Mucosa of rectum (tissue), 2 donors: ENCODE measurements at regions not wholly inside any gene's neighbourhood (a gene's known extent, or its start where the extent isn't known, plus 50 kb on each side); places are given as distances from the start of the nearest gene placed in this dataset.

ENCODE experiments used
- H3K27ac ChIP-seq, 2 donors: one replicate each; pipeline ENCODE4 v1.7.0; 2013; ENCODE audit warnings: inconsistent platforms in 2 of 2, low read depth in 2 of 2, low read length in 2 of 2
- H3K27me3 ChIP-seq, 2 donors: one replicate each; pipeline ENCODE4 v1.7.0; 2013; ENCODE audit warnings: low read length in 2 of 2; ENCODE audit not compliant: control insufficient read depth in 2 of 2, insufficient read depth in 2 of 2
- H3K36me3 ChIP-seq, 2 donors: one replicate each; pipeline ENCODE4 v1.7.0; 2013; ENCODE audit warnings: low read length in 2 of 2; ENCODE audit not compliant: control insufficient read depth in 2 of 2, insufficient read depth in 2 of 2
- H3K4me1 ChIP-seq, 2 donors: one replicate each; pipeline ENCODE4 v1.7.0; 2013; ENCODE audit warnings: low read length in 2 of 2, mild to moderate bottlenecking in 1 of 2; ENCODE audit not compliant: control insufficient read depth in 2 of 2, insufficient read depth in 2 of 2
- H3K4me3 ChIP-seq, 2 donors: one replicate each; pipeline ENCODE4 v1.7.0; 2013; ENCODE audit warnings: low read length in 2 of 2
- H3K9ac ChIP-seq, 2 donors: one replicate each; pipeline ENCODE4 v1.7.0; 2013; ENCODE audit warnings: low read length in 2 of 2, low read depth in 1 of 2, mild to moderate bottlenecking in 1 of 2
- H3K9me3 ChIP-seq, 2 donors: one replicate each; pipeline ENCODE4 v1.7.0; 2013; ENCODE audit warnings: low read length in 2 of 2; ENCODE audit not compliant: control insufficient read depth in 2 of 2
- donor health status: healthy.
- donor health status: Normal muscosa, but diverticular disease.

DNA sequence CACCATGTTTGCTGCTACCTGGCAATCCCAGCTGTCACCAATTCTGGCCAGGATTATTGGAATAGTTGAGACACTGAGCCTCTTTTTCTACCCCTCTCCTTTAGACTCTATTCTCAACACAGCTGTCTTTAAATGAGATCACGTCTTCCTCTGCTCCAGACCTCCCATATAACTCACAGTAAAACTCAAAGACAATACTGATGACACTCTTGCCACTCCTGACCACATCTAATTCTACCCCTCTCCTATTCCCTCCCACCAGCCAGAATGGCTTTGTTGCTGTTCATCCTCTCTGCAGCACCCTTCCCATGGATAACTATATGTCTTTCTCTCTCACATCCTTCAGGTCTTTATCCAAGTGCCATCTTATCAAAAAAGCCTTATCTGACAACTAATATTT is 188.6 kb upstream of the IL15 start:
- H3K9me3 ChIP-seq, result no peaks in the 10 kb centered on the region
- H3K27me3 ChIP-seq, result no peaks in the 10 kb centered on the region
- H3K9ac ChIP-seq, result no peak overlapping the region
- H3K4me1 ChIP-seq, result no peaks in the 10 kb centered on the region
- H3K27ac ChIP-seq, result no peak overlapping the region
- H3K36me3 ChIP-seq, result no peaks in the 10 kb centered on the region
- no peak overlapping the region for H3K4me3 ChIP-seq

DNA sequence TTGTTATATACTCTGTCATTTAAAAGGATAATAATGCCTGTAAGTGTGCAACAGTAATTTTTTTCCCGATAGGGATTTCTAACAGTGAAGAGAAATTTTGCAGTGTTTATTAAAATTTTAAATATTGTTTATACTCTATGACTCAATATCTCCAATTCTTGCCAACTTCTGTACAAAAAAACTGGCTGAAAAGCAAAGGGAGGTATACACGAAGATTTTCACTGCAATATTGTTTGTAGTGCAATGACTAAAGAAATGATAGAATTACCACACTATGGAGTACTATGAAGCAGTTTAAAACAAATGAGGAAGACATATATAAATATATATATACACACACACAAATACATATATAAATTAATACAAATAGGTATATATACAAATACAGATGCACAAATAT is 187.9 kb upstream of the IL15 start:
- H3K27me3 ChIP-seq, result no peaks in the 10 kb centered on the region
- H3K9me3 ChIP-seq, result no peaks in the 10 kb centered on the region
- H3K4me3 ChIP-seq, result no peak overlapping the region
- H3K36me3 ChIP-seq, result no peaks in the 10 kb centered on the region
- no peak overlapping the region for H3K9ac ChIP-seq
- H3K4me1 ChIP-seq, result no peaks in the 10 kb centered on the region
- H3K27ac ChIP-seq, result no peak overlapping the region

DNA sequence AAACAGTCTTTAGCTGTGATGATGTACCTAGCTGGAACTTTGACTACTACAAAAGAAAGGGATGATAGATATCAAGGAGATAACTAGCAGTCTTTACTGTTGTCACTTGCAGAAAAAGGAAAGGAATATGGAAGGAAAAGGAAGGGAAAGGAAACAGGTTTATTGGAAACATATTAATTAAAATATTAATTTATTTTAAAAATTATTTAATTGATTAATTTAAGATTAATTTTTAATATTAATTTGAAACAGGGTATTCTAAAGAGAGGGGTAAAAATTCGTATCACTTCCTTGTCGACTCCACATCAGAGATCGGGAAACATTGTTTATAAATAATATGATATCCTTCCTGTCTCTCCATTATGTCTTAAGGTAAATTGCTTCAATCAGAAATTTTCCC is 186.5 kb upstream of the IL15 start:
- Histone ChIP-seq H3K27ac (no peak overlapping the region), H3K4me3 (no peak overlapping the region), H3K4me1 (no peaks in the 10 kb centered on the region), H3K9ac (no peak overlapping the region), H3K27me3 (no peaks in the 10 kb centered on the region), H3K9me3 (no peaks in the 10 kb centered on the region), H3K36me3 (no peaks in the 10 kb centered on the region)

GRCh38 chr4:141455651-141456050 is 180.7 kb upstream of the IL15 start:
- Histone ChIP-seq H3K36me3 (no peaks in the 10 kb centered on the region), H3K4me3 (no peak overlapping the region), H3K4me1 (no peaks in the 10 kb centered on the region), H3K9ac (no peak overlapping the region), H3K9me3 (no peaks in the 10 kb centered on the region), H3K27me3 (no peaks in the 10 kb centered on the region), H3K27ac (no peak overlapping the region)

- Histone ChIP-seq H3K36me3 (no peaks in the 10 kb centered on the region), H3K9ac (no peak overlapping the region), H3K27me3 (no peaks in the 10 kb centered on the region), H3K27ac (no peak overlapping the region), H3K4me3 (no peak overlapping the region), H3K4me1 (no peaks in the 10 kb centered on the region), H3K9me3 (no peaks in the 10 kb centered on the region)
Observed at GRCh38 chr4:141457653-141458052, 178.7 kb upstream of the IL15 start.

- H3K9me3 ChIP-seq, result no peaks in the 10 kb centered on the region
- H3K4me1 ChIP-seq, result no peaks in the 10 kb centered on the region
- no peaks in the 10 kb centered on the region for H3K36me3 ChIP-seq
- H3K4me3 ChIP-seq, result no peak overlapping the region
- no peak overlapping the region for H3K27ac ChIP-seq
- H3K9ac ChIP-seq, result no peak overlapping the region
- no peaks in the 10 kb centered on the region for H3K27me3 ChIP-seq
Observed at GRCh38 chr4:141458501-141458900, 177.9 kb upstream of the IL15 start.

DNA sequence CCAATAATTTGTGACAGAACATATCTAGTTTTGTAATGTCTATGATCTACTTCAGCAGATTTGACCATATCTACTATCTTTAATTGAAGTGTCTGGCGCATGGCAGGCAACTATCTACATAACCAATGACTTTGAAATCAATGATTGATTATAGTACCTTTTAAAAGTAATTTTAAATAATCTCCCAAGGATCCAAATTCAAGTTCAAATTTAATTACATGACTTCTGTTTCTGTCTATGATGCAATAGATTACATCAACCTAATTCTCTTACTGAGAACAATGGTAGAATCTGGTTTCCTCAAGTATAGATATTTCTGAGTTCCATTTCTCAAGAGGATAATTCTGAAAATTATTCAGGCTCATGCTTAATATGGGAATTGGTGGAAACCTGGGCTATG is 177.4 kb upstream of the IL15 start:
- Histone ChIP-seq H3K4me1 (no peaks in the 10 kb centered on the region), H3K27ac (no peak overlapping the region), H3K36me3 (no peaks in the 10 kb centered on the region), H3K9ac (no peak overlapping the region), H3K4me3 (no peak overlapping the region), H3K9me3 (no peaks in the 10 kb centered on the region), H3K27me3 (no peaks in the 10 kb centered on the region)

GRCh38 chr4:141462361-141462760 is 174.0 kb upstream of the IL15 start:
- H3K4me3 ChIP-seq, result no peak overlapping the region
- no peak overlapping the region for H3K9ac ChIP-seq
- no peaks in the 10 kb centered on the region for H3K9me3 ChIP-seq
- no peak overlapping the region for H3K27ac ChIP-seq
- H3K4me1 ChIP-seq, result no peaks in the 10 kb centered on the region
- H3K36me3 ChIP-seq, result no peaks in the 10 kb centered on the region
- no peaks in the 10 kb centered on the region for H3K27me3 ChIP-seq

DNA sequence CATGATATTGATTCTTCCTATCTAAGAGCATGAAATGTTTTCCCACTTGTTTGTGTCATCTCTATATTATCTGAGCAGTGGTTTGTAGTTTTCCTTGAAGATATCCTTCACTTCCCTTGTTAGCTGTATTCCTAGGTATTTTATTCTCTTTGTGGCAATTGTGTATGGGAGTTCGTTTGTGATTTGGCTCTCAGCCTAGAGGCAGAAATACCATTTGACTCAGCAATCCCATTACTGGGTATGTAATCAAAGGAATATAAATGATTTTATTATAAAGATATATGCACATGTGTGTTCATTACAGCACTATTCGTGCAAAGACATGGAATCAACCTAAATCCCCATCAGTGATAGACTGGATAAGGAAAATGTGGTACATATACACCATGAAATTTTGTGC is 172.7 kb upstream of the IL15 start:
- Histone ChIP-seq H3K9me3 (no peaks in the 10 kb centered on the region), H3K36me3 (no peaks in the 10 kb centered on the region), H3K27me3 (no peaks in the 10 kb centered on the region), H3K4me1 (no peaks in the 10 kb centered on the region), H3K4me3 (no peak overlapping the region), H3K27ac (no peak overlapping the region), H3K9ac (no peak overlapping the region)

GRCh38 chr4:141464366-141464765 is 172.0 kb upstream of the IL15 start:
- H3K36me3 ChIP-seq, result no peaks in the 10 kb centered on the region
- no peaks in the 10 kb centered on the region for H3K9me3 ChIP-seq
- H3K9ac ChIP-seq, result no peak overlapping the region
- H3K27me3 ChIP-seq, result no peaks in the 10 kb centered on the region
- no peaks in the 10 kb centered on the region for H3K4me1 ChIP-seq
- H3K27ac ChIP-seq, result no peak overlapping the region
- H3K4me3 ChIP-seq, result no peak overlapping the region

DNA sequence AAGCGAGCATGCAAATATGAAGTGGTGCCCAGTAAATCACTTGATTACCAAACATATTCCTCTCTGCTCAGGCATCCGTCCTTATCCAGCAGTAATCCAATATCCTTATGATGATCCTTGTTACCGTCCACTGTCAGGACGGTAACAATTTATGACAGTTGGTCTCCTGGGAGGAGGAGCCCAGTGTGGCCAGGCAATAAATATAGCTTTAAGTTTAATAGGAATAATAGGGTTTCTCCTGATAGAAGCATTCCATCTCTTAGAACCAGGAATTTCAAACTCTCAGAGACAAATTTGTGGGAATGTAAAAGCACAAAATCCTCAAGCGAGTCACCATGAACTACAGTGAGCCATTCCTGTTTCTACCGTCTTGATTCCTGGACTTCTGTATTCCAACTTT is 171.2 kb upstream of the IL15 start:
- no peak overlapping the region for H3K27ac ChIP-seq
- no peak overlapping the region for H3K9ac ChIP-seq
- no peak overlapping the region for H3K4me3 ChIP-seq
- no peaks in the 10 kb centered on the region for H3K9me3 ChIP-seq
- no peaks in the 10 kb centered on the region for H3K36me3 ChIP-seq
- no peaks in the 10 kb centered on the region for H3K27me3 ChIP-seq
- H3K4me1 ChIP-seq, result no peaks in the 10 kb centered on the region
